Body of pancreas (tissue), 4 donors: ENCODE measurements at regions not wholly inside any gene's neighbourhood (a gene's known extent, or its start where the extent isn't known, plus 50 kb on each side); places are given as distances from the start of the nearest gene placed in this dataset.

ENCODE experiments used
- POLR2A ChIP-seq, 3 donors: fragments of 450-650 bp; IDR thresholded peaks; one replicate each; pipeline ENCODE4 v1.6.1; 2016; ENCODE audit warnings: antibody characterized with exemption in 3 of 3, mild to moderate bottlenecking in 2 of 3
- TF ChIP-seq, protein P1 (sequence below), 7 experiments: fragments of 450-650 bp in 4 of 7; fragments of 200-600 bp in 3 of 7; sonication (generic) in 3 of 7; IDR thresholded peaks; one replicate each; pipeline ENCODE4 v1.5.1; 2016 to 2019; ENCODE audit warnings: antibody characterized with exemption in 7 of 7

DNA sequence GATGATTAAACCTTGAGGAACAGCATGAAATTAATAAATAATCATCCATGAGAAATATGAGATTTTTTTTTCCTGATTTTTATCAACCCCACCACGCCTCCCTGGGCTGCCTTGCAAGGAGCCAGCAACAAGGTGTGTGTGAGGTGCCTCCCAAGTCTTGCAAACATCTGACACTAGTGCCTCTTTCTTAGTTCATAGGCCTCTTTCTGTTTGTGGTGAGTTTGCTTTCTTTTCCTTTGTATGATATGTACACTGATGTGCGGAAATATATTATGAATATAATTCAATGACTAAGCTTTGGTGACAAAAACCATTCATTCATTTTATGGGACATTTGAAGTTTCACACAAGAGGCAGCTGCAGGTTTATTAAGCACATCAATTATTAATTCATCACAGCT lies 63.2 kb upstream of the SYNDIG1 start:
- TF ChIP-seq, protein P1, sequence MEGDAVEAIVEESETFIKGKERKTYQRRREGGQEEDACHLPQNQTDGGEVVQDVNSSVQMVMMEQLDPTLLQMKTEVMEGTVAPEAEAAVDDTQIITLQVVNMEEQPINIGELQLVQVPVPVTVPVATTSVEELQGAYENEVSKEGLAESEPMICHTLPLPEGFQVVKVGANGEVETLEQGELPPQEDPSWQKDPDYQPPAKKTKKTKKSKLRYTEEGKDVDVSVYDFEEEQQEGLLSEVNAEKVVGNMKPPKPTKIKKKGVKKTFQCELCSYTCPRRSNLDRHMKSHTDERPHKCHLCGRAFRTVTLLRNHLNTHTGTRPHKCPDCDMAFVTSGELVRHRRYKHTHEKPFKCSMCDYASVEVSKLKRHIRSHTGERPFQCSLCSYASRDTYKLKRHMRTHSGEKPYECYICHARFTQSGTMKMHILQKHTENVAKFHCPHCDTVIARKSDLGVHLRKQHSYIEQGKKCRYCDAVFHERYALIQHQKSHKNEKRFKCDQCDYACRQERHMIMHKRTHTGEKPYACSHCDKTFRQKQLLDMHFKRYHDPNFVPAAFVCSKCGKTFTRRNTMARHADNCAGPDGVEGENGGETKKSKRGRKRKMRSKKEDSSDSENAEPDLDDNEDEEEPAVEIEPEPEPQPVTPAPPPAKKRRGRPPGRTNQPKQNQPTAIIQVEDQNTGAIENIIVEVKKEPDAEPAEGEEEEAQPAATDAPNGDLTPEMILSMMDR (IDR thresholded peaks at IDR 0.05): no peak
- TF ChIP-seq POLR2A (IDR thresholded peaks at IDR 0.05): no peak
